SK-N-SH (cell line): ENCODE measurements at regions not wholly inside any gene's neighbourhood (a gene's known extent, or its start where the extent isn't known, plus 50 kb on each side); places are given as distances from the start of the nearest gene placed in this dataset.

ENCODE experiments used
- CTCF ChIA-PET: fragments of 300-600, 350-600 bp; formaldehyde crosslinking; extraction: SDS; loops from one replicate; lab custom pipeline; 2021; lab: Yijun Ruan, JAX
- POLR2A ChIA-PET: fragments of 350-600 bp; sonication (Branson Sonifier 250); formaldehyde crosslinking; extraction: SDS; loops from one replicate; lab custom pipeline; 2020; ENCODE audit warnings: antibody characterized with exemption, inconsistent platforms; lab: Yijun Ruan, JAX
- DNase-seq: peaks from one replicate; pipeline ENCODE4 v3.0.0; 2012
- H2AFZ ChIP-seq: fragments of 200-600 bp; sonication (generic); 2 replicates; pipeline ENCODE4 v1.8.1; 2016; ENCODE audit warnings: antibody characterized with exemption, mild to moderate bottlenecking, low read depth
- H3F3A ChIP-seq: fragments of 200-600 bp; sonication (generic); replicated peaks from 2 replicates; pipeline ENCODE3; 2016; ENCODE audit warnings: antibody characterized with exemption, mild to moderate bottlenecking; ENCODE audit not compliant: insufficient read depth
- H3K27ac ChIP-seq, 2 experiments: fragments of 200-500 bp in 1 of 2; fragments of 200-600 bp in 1 of 2; sonication (Bioruptor generic) in 1 of 2; sonication (generic), shearing (Covaris generic) in 1 of 2; 2 replicates each; pipeline versions ENCODE4 v1.5.1 to v1.6.1; 2014 to 2016; ENCODE audit warnings: low read depth in 2 of 2, inconsistent platforms in 1 of 2, low read length in 1 of 2, mild to moderate bottlenecking in 1 of 2, mixed read lengths in 1 of 2
- H3K27me3 ChIP-seq: fragments of 200-600 bp; sonication (generic), shearing (Covaris generic); 2 replicates; pipeline ENCODE4 v1.6.1; 2016; ENCODE audit warnings: mixed run types; ENCODE audit not compliant: insufficient read depth
- H3K36me3 ChIP-seq, 2 experiments: fragments of 200-500 bp in 1 of 2; fragments of 200-600 bp in 1 of 2; sonication (Bioruptor generic) in 1 of 2; sonication (generic) in 1 of 2; replicated peaks in 1 of 2; 2 replicates each; pipeline versions ENCODE3 to v1.5.1; 2014 to 2016; ENCODE audit warnings: low read length in 1 of 2, mild to moderate bottlenecking in 1 of 2; ENCODE audit not compliant: insufficient read depth in 2 of 2, control insufficient read depth in 1 of 2
- H3K4me1 ChIP-seq, 2 experiments: fragments of 200-500 bp in 1 of 2; fragments of 200-600 bp in 1 of 2; sonication (Bioruptor generic) in 1 of 2; sonication (generic), shearing (Covaris generic) in 1 of 2; 2 replicates each; pipeline versions ENCODE4 v1.5.1 to v1.6.1; 2014 to 2016; ENCODE audit warnings: low read depth in 1 of 2, low read length in 1 of 2, mixed run types in 1 of 2; ENCODE audit not compliant: insufficient read depth in 2 of 2, control insufficient read depth in 1 of 2
- H3K4me2 ChIP-seq: fragments of 200-600 bp; sonication (generic), shearing (Covaris generic); 2 replicates; pipeline ENCODE4 v1.6.1; 2017; ENCODE audit warnings: mixed run types
- H3K4me3 ChIP-seq, 2 experiments: fragments of 200-500 bp in 1 of 2; fragments of 200-600 bp in 1 of 2; sonication (Bioruptor generic) in 1 of 2; sonication (generic), shearing (Covaris generic) in 1 of 2; 2 replicates each; pipeline versions ENCODE4 v1.5.1 to v1.8.1; 2014 to 2016; ENCODE audit warnings: low read depth in 2 of 2, inconsistent platforms in 1 of 2, low read length in 1 of 2, mild to moderate bottlenecking in 1 of 2, mixed read lengths in 1 of 2, moderate library complexity in 1 of 2
- H3K79me2 ChIP-seq: fragments of 200-600 bp; sonication (generic); 2 replicates; pipeline ENCODE4 v1.8.1; 2017; ENCODE audit warnings: mild to moderate bottlenecking; ENCODE audit not compliant: insufficient read depth
- H3K9ac ChIP-seq: fragments of 200-600 bp; sonication (generic); 2 replicates; pipeline ENCODE4 v1.6.1; 2017; ENCODE audit warnings: mixed run types
- H3K9me2 ChIP-seq: fragments of 200-600 bp; sonication (generic); 2 replicates; pipeline ENCODE4 v1.6.1; 2017; ENCODE audit warnings: mixed run types
- H3K9me3 ChIP-seq: fragments of 200-600 bp; sonication (generic); 2 replicates; pipeline ENCODE4 v1.6.1; 2017; ENCODE audit warnings: mixed run types, mild to moderate bottlenecking, moderate library complexity
- H4K20me1 ChIP-seq: fragments of 200-600 bp; sonication (generic); 2 replicates; pipeline ENCODE4 v1.6.1; 2017; ENCODE audit warnings: mild to moderate bottlenecking, mixed run types; ENCODE audit not compliant: insufficient read depth
- CHD2 ChIP-seq: fragments of 150-350 bp; IDR thresholded peaks from 2 replicates; pipeline ENCODE4 v1.6.1; 2018; ENCODE audit warnings: low read length; ENCODE audit not compliant: partially characterized antibody
- CTCF ChIP-seq: fragments of 200-600 bp; sonication (generic); IDR thresholded peaks from 2 replicates; pipeline ENCODE4 v1.6.1; 2017; ENCODE audit warnings: antibody characterized with exemption, mild to moderate bottlenecking, moderate library complexity
- ELF1 ChIP-seq: IDR thresholded peaks from 2 replicates; pipeline ENCODE4 v1.4.0; 2012
- EP300 ChIP-seq, 2 experiments: IDR thresholded peaks; 2 replicates each; pipeline versions ENCODE4 v1.4.0 to v1.6.1; 2012; ENCODE audit warnings: borderline replicate concordance in 1 of 2, low read depth in 1 of 2, low read length in 1 of 2
- EZH2phosphoT487 ChIP-seq: fragments of 200-600 bp; sonication (generic); IDR thresholded peaks from 2 replicates; pipeline ENCODE4 v1.6.1; 2017; ENCODE audit warnings: low read depth, mixed run types, mild to moderate bottlenecking, antibody characterized with exemption, moderate library complexity, borderline replicate concordance
- FOSL2 ChIP-seq: IDR thresholded peaks from 2 replicates; pipeline ENCODE4 v1.4.0; 2012; ENCODE audit warnings: low read depth, mild to moderate bottlenecking, moderate library complexity, borderline replicate concordance
- FOXJ3 ChIP-seq: sonication (generic); formaldehyde crosslinking; IDR thresholded peaks from 2 replicates; pipeline ENCODE4 v1.5.1; 2020; ENCODE audit warnings: mild to moderate bottlenecking, missing genetic modification reagents
- NFIC ChIP-seq: IDR thresholded peaks from 2 replicates; pipeline ENCODE4 v1.4.0; 2012; ENCODE audit warnings: borderline replicate concordance
- PBX3 ChIP-seq: IDR thresholded peaks from 2 replicates; pipeline ENCODE4; 2012
- TCF12 ChIP-seq: IDR thresholded peaks from 2 replicates; pipeline ENCODE4 v1.4.0; 2012
- USF1 ChIP-seq: IDR thresholded peaks from 2 replicates; pipeline ENCODE4 v1.4.0; 2012; ENCODE audit warnings: low read depth, borderline replicate concordance
- USF2 ChIP-seq: fragments of 150-350 bp; IDR thresholded peaks from 2 replicates; pipeline ENCODE4 v1.6.1; 2017; ENCODE audit warnings: antibody characterized with exemption, low read length, low read depth, borderline replicate concordance
- YY1 ChIP-seq: IDR thresholded peaks from 2 replicates; pipeline ENCODE4 v1.4.0; 2012; ENCODE audit warnings: low read depth, mild to moderate bottlenecking
- ZBTB33 ChIP-seq: IDR thresholded peaks from 2 replicates; pipeline ENCODE4 v1.4.0; 2012; ENCODE audit warnings: low read depth, borderline replicate concordance
- WGBS: methylation state at CpG from one replicate; pipeline ENCODE4 v1.1.6; 2017; ENCODE audit warnings: low lambda C conversion rate; 5-methylcytosine and 5-hydroxymethylcytosine counted together

- Histone ChIP-seq H3K36me3 (no peaks in the 10 kb centered on the region), H3K9ac (no peak overlapping the region), H3K79me2 (no peaks in the 10 kb centered on the region), H3F3A (no peaks in the 10 kb centered on the region), H3K9me2 (no peaks in the 10 kb centered on the region), H3K4me1 (peaks cover 0 to 55% of the 10 kb centered on the region in 2 experiments; a peak in 2 of 4 replicates), H2AFZ (no peak overlapping the region), H3K27ac (peak overlapping the region in 1 of 2 experiments; percentile 82; a peak in 2 of 4 replicates), H3K9me3 (no peaks in the 10 kb centered on the region), H3K27me3 (no peaks in the 10 kb centered on the region), H3K4me2 (no peak overlapping the region), H4K20me1 (no peaks in the 10 kb centered on the region), H3K4me3 (no peak overlapping the region)
- CTCF ChIA-PET = no interaction called here
- no peak for DNase-seq
- TF ChIP-seq PBX3 (no peak), USF2 (no peak), ZBTB33 (no peak), EZH2phosphoT487 (no peak), FOSL2 (no peak), YY1 (no peak), EP300 (IDR thresholded peaks at IDR 0.05; ENCODE audit: borderline replicate concordance in 1 of 2, low read depth in 1 of 2, low read length in 1 of 2) (no peak), ELF1 (no peak), NFIC (no peak), FOXJ3 (CRISPR knock-in tag) (no peak), CTCF (no peak), TCF12 (no peak), CHD2 (no peak), USF1 (no peak)
- 66% methylated on average over 15 of the region's 15 CpGs for WGBS
- POLR2A ChIA-PET = no interaction called here
Observed at GRCh38 chr12:111204788-111205241, 164.1 kb downstream of the PHETA1 start.
